Keratinocyte (primary cell): ENCODE measurements at regions not wholly inside any gene's neighbourhood (a gene's known extent, or its start where the extent isn't known, plus 50 kb on each side); places are given as distances from the start of the nearest gene placed in this dataset.

Source experiments
- DNase-seq: peaks from one replicate; pipeline ENCODE4 v3.0.0-alpha.2; 2011; ENCODE audit warnings: low read depth, missing footprints, low spot score
- FAIRE-seq: peaks from 2 replicates; lab custom pipeline; 2011; peaks lifted over from hg19 to GRCh38; lab: Jason Lieb, UNC
- H2AFZ ChIP-seq: 2 replicates; pipeline ENCODE4 v1.6.0; 2012; ENCODE audit warnings: low read length, control low read depth, inconsistent platforms; ENCODE audit not compliant: control insufficient read depth
- H3K27ac ChIP-seq: 2 replicates; pipeline ENCODE4 v1.5.1; 2011; ENCODE audit warnings: low read length; ENCODE audit not compliant: control insufficient read depth, insufficient read depth
- H3K27me3 ChIP-seq: 3 replicates; pipeline ENCODE4 v1.6.0; 2011; ENCODE audit warnings: low read length; ENCODE audit not compliant: control insufficient read depth, insufficient read depth; ENCODE audit errors: extremely low read depth
- H3K36me3 ChIP-seq, 2 experiments: 2 replicates in 1 of 2; 3 replicates in 1 of 2; pipeline ENCODE4 v1.5.1; 2011; ENCODE audit warnings: low read length in 2 of 2, mild to moderate bottlenecking in 1 of 2; ENCODE audit not compliant: control insufficient read depth in 2 of 2, insufficient read depth in 2 of 2; ENCODE audit errors: extremely low read depth in 1 of 2
- H3K4me1 ChIP-seq: 3 replicates; pipeline ENCODE4 v1.5.1; 2011; ENCODE audit warnings: low read length; ENCODE audit not compliant: control insufficient read depth, insufficient read depth; ENCODE audit errors: extremely low read depth
- H3K4me2 ChIP-seq: 3 replicates; pipeline ENCODE4 v1.6.0; 2011; ENCODE audit warnings: low read depth, low read length; ENCODE audit not compliant: control insufficient read depth, insufficient read depth; ENCODE audit errors: extremely low read depth
- H3K4me3 ChIP-seq, 3 experiments: fragments of 200-600 bp in 1 of 3; sonication (generic) in 1 of 3; 2 replicates in 2 of 3; 3 replicates in 1 of 3; pipeline ENCODE4 v1.5.1; 2011 to 2016; ENCODE audit warnings: low read length in 3 of 3, mild to moderate bottlenecking in 3 of 3, control low read depth in 2 of 3, inconsistent platforms in 1 of 3, low read depth in 1 of 3, mixed read lengths in 1 of 3, mixed run types in 1 of 3, moderate library complexity in 1 of 3; ENCODE audit not compliant: control insufficient read depth in 2 of 3, insufficient read depth in 2 of 3; ENCODE audit errors: extremely low read depth in 1 of 3
- H3K79me2 ChIP-seq: 2 replicates; pipeline ENCODE4 v1.6.0; 2012; ENCODE audit warnings: low read length; ENCODE audit not compliant: control insufficient read depth, insufficient read depth
- H3K9ac ChIP-seq: 3 replicates; pipeline ENCODE4 v1.6.0; 2011; ENCODE audit warnings: low read length; ENCODE audit not compliant: control insufficient read depth, insufficient read depth; ENCODE audit errors: extremely low read depth
- H3K9me1 ChIP-seq: 3 replicates; pipeline ENCODE4 v1.6.0; 2011; ENCODE audit warnings: low read length; ENCODE audit not compliant: control insufficient read depth, insufficient read depth; ENCODE audit errors: extremely low read depth
- H3K9me3 ChIP-seq: 2 replicates; pipeline ENCODE4 v1.5.1; 2012; ENCODE audit warnings: low read depth, low read length; ENCODE audit not compliant: control insufficient read depth
- H4K20me1 ChIP-seq: 3 replicates; pipeline ENCODE4 v1.6.0; 2011; ENCODE audit warnings: low read length; ENCODE audit not compliant: control insufficient read depth, insufficient read depth; ENCODE audit errors: extremely low read depth
- EZH2 ChIP-seq: IDR thresholded peaks from one replicate; pipeline ENCODE4 v1.6.1; 2012; ENCODE audit warnings: inconsistent platforms, mild to moderate bottlenecking, low read length, moderate library complexity
- dilution Hi-C: fragments of 300-500 bp; cut with MboI; formaldehyde crosslinking; loops from one replicate; pipeline ENCODE4 v1.7.0; 2020; ENCODE audit warnings: low sequenced_read_pairs; ENCODE audit not compliant: extremely low pct_ligation_motif_present
- TF ChIP-seq, protein P1 (sequence below), 3 experiments: IDR thresholded peaks in 1 of 3; conservative IDR thresholded peaks in 1 of 3; optimal IDR thresholded peaks in 1 of 3; 2 replicates in 2 of 3; 3 replicates in 1 of 3; pipeline versions ENCODE3 to v1.5.1; 2011; ENCODE audit warnings: low read length in 3 of 3, mild to moderate bottlenecking in 3 of 3, moderate library complexity in 2 of 3, control low read depth in 1 of 3, inconsistent platforms in 1 of 3; ENCODE audit not compliant: insufficient read depth in 2 of 3; ENCODE audit errors: extremely low read depth in 1 of 3

DNA sequence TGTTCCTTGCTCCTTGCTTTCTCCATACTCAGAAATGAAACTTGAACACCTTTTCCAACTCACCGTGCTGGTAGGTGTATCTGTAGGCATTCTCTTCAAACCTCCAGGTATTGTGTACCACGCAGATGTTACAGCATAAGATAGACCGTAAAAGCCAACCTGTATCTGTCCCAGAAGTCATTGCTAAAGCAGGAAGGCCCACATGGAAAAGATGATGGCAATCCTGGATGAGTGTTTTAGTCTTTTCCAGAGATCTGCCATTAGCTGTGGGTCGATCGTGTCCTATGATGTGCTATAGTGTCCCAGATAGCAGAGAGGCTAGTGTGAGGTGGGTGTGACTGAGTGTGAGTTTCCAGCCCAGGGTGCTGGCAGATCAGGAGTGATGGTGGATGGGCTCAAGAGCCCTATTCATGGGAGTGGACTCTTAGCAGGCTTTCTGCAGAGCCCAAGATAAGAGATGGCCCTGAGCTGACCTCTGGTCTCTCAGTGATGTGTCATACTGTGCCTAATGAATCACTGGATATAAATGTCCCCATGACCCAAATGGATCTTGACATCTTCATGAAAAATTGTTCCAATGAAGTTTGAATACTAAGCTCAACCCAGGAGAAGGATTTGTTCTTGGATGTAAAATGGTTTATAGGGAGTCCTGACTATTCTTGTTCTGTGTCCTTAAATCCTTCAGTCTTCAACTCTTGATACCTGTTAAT, 69.1 kb upstream of the WDR1 start:
- DNase-seq (no peak), FAIRE-seq (no peak)

DNA sequence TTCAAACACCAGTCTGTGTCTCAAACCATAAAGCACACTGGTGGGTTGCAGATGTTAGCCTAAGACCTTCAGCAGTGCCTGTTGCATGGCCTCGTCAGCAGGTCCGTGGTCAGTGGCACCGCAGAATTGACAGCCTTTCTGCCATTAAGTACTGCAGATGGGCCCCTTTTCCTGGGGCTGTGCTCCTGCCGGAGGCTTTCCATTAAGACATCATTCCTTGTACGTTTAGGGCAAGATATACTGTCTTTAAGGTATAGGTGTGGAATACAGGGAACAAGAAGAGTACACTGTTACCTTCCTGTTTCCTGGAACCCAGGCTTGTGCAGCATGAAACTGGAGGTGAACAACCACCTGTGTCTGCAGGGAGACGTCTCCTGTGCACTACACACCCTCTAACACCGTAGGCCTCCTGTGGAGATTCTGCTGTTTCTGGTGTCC, 67.9 kb upstream of the WDR1 start:
- DNase-seq: no peak
- Histone ChIP-seq H2AFZ (no peak overlapping the region), H3K4me2 (no peak overlapping the region), H3K36me3 (no peaks in the 10 kb centered on the region), H3K27ac (no peak overlapping the region), H3K9me1 (no peaks in the 10 kb centered on the region), H3K27me3 (no peaks in the 10 kb centered on the region), H3K4me3 (no peak overlapping the region), H3K4me1 (peaks cover 15% of the 10 kb centered on the region), H4K20me1 (no peaks in the 10 kb centered on the region), H3K9ac (no peak overlapping the region), H3K9me3 (no peaks in the 10 kb centered on the region), H3K79me2 (no peaks in the 10 kb centered on the region)
- no peak for TF ChIP-seq EZH2
- TF ChIP-seq, protein P1, sequence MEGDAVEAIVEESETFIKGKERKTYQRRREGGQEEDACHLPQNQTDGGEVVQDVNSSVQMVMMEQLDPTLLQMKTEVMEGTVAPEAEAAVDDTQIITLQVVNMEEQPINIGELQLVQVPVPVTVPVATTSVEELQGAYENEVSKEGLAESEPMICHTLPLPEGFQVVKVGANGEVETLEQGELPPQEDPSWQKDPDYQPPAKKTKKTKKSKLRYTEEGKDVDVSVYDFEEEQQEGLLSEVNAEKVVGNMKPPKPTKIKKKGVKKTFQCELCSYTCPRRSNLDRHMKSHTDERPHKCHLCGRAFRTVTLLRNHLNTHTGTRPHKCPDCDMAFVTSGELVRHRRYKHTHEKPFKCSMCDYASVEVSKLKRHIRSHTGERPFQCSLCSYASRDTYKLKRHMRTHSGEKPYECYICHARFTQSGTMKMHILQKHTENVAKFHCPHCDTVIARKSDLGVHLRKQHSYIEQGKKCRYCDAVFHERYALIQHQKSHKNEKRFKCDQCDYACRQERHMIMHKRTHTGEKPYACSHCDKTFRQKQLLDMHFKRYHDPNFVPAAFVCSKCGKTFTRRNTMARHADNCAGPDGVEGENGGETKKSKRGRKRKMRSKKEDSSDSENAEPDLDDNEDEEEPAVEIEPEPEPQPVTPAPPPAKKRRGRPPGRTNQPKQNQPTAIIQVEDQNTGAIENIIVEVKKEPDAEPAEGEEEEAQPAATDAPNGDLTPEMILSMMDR (optimal IDR thresholded peaks at IDR 0.05 in 1 of 3, IDR thresholded peaks at IDR 0.05 in 1 of 3, conservative IDR thresholded peaks at IDR 0.05 in 1 of 3; ENCODE audit: extremely low read depth in 1 of 3, insufficient read depth in 2 of 3, low read length in 3 of 3): no peak
- dilution Hi-C loops: loop anchor here (25.0 kb wide), 1 partner anchor 228 kb away; no protein-coding TSS in a partner anchor
- no peak for FAIRE-seq

More for the DNA sequence above, 69.1 kb upstream of the WDR1 start:
- H3K79me2 ChIP-seq: no peaks in the 10 kb centered on the region
- H3K27ac ChIP-seq: no peak overlapping the region
- no peaks in the 10 kb centered on the region for H3K9me1 ChIP-seq
- dilution Hi-C loops: loop anchor here (25.0 kb wide), 1 partner anchor 227 kb away; no protein-coding TSS in a partner anchor
- H4K20me1 ChIP-seq: no peaks in the 10 kb centered on the region
- H3K4me3 ChIP-seq: no peak overlapping the region
- H3K9me3 ChIP-seq: no peaks in the 10 kb centered on the region
- no peaks in the 10 kb centered on the region for H3K27me3 ChIP-seq
- H3K36me3 ChIP-seq: no peaks in the 10 kb centered on the region
- H2AFZ ChIP-seq: no peak overlapping the region
- no peak overlapping the region for H3K9ac ChIP-seq
- H3K4me1 ChIP-seq: peaks cover 14% of the 10 kb centered on the region
- TF ChIP-seq EZH2: no peak
- TF ChIP-seq, protein P1 (optimal IDR thresholded peaks at IDR 0.05 in 1 of 3, IDR thresholded peaks at IDR 0.05 in 1 of 3, conservative IDR thresholded peaks at IDR 0.05 in 1 of 3; ENCODE audit: extremely low read depth in 1 of 3, insufficient read depth in 2 of 3, low read length in 3 of 3): no peak
- H3K4me2 ChIP-seq: no peak overlapping the region
